CD4-positive, alpha-beta T cell (primary cell): ENCODE measurements at regions not wholly inside any gene's neighbourhood (a gene's known extent, or its start where the extent isn't known, plus 50 kb on each side); places are given as distances from the start of the nearest gene placed in this dataset.

ENCODE experiments used
- ATAC-seq: fragments of 200-7000 bp; cut with Tn5 transposase; one replicate; pipeline ENCODE4 v1.10.0; 2022; ENCODE audit warnings: mild to moderate bottlenecking; ENCODE audit not compliant: poor library complexity
- CTCF ChIA-PET: fragments of 350-600 bp; sonication (Branson Sonifier 250); formaldehyde crosslinking; loops from one replicate; lab custom pipeline; 2021; ENCODE audit warnings: antibody characterized with exemption, inconsistent platforms; lab: Charles Lee
- POLR2A ChIA-PET: fragments of 350-600 bp; sonication (Branson Sonifier 250); formaldehyde crosslinking; loops from one replicate; lab custom pipeline; 2021; ENCODE audit warnings: antibody characterized with exemption, inconsistent platforms; lab: Charles Lee
- DNase-seq, 14 experiments: peaks; one replicate each; pipeline ENCODE4 v3.0.0-alpha.2; 2013 to 2020; ENCODE audit warnings: mixed read lengths in 2 of 14
- H3K27ac ChIP-seq, 2 donors: one replicate each; pipeline versions ENCODE4 v1.5.1 to v1.7.0; 2013; ENCODE audit warnings: low read length in 2 of 2, low read depth in 1 of 2, mild to moderate bottlenecking in 1 of 2
- H3K27me3 ChIP-seq, 2 experiments: 1 replicate in 1 of 2; 2 replicates in 1 of 2; pipeline versions ENCODE4 v1.6.1 to v1.7.0; 2013; ENCODE audit warnings: low read length in 2 of 2, control low read depth in 1 of 2, mild to moderate bottlenecking in 1 of 2, moderate library complexity in 1 of 2; ENCODE audit not compliant: insufficient read depth in 2 of 2, control insufficient read depth in 1 of 2
- H3K36me3 ChIP-seq: one replicate; pipeline ENCODE4 v1.6.1; 2013; ENCODE audit warnings: low read length, control low read depth; ENCODE audit not compliant: insufficient read depth
- H3K4me1 ChIP-seq: one replicate; pipeline ENCODE4 v1.6.1; 2013; ENCODE audit warnings: low read length, control low read depth; ENCODE audit not compliant: insufficient read depth
- H3K4me3 ChIP-seq: one replicate; pipeline ENCODE4 v1.5.1; 2013; ENCODE audit warnings: mild to moderate bottlenecking, low read length, moderate library complexity
- H3K9me3 ChIP-seq, 2 experiments: 1 replicate in 1 of 2; 2 replicates in 1 of 2; pipeline versions ENCODE4 v1.6.1 to v1.7.0; 2013; ENCODE audit warnings: low read length in 2 of 2, mild to moderate bottlenecking in 2 of 2, control low read depth in 1 of 2, moderate library complexity in 1 of 2; ENCODE audit not compliant: control insufficient read depth in 1 of 2, insufficient read depth in 1 of 2
- H3K27ac Mint-ChIP-seq: one replicate; pipeline ENCODE4 v1.8.0; 2020; ENCODE audit warnings: mixed read lengths
- H3K27me3 Mint-ChIP-seq: one replicate; pipeline ENCODE4 v1.8.0; 2021; ENCODE audit warnings: mixed read lengths
- H3K36me3 Mint-ChIP-seq: one replicate; pipeline ENCODE4 v1.8.0; 2021; ENCODE audit warnings: low read depth, mixed read lengths
- H3K4me1 Mint-ChIP-seq: one replicate; pipeline ENCODE4 v1.8.0; 2021; ENCODE audit warnings: low read depth, mixed read lengths
- H3K4me3 Mint-ChIP-seq: one replicate; pipeline ENCODE4 v1.8.0; 2020; ENCODE audit warnings: mild to moderate bottlenecking, mixed read lengths
- H3K9me3 Mint-ChIP-seq: one replicate; pipeline ENCODE4 v1.8.0; 2020; ENCODE audit warnings: mixed read lengths
- intact Hi-C, 2 experiments: fragments of 100-400 bp; cut with DNase I in 1 of 2; cut with micrococcal nuclease in 1 of 2; formaldehyde crosslinking; loops; one replicate each; pipeline versions ENCODE4 v1.15.1 to v1.9.0; 2023 to 2025; cut with DNase I, micrococcal nuclease
- TF ChIP-seq, protein P1 (sequence below): fragments of 200-600 bp; IDR thresholded peaks from one replicate; pipeline ENCODE4 v1.8.0; 2022; ENCODE audit warnings: antibody characterized with exemption, mild to moderate bottlenecking

- DNase-seq, result no peak
- H3K27ac ChIP-seq, result no peak overlapping the region
- no peak overlapping the region for H3K4me3 ChIP-seq
- ChIA-PET POLR2A (no interaction called here), CTCF (no interaction called here)
- no peaks in the 10 kb centered on the region for H3K27me3 ChIP-seq
- Mint-ChIP-seq H3K36me3 (no peaks in the 10 kb centered on the region), H3K27ac (no peak overlapping the region), H3K4me3 (no peak overlapping the region), H3K27me3 (no peaks in the 10 kb centered on the region), H3K4me1 (no peaks in the 10 kb centered on the region), H3K9me3 (no peaks in the 10 kb centered on the region)
- intact Hi-C loops, result no loop called here
- peaks cover 0 to 4% of the 10 kb centered on the region in 2 experiments for H3K9me3 ChIP-seq
- no peaks in the 10 kb centered on the region for H3K4me1 ChIP-seq
- ATAC-seq, result no peak
- TF ChIP-seq, protein P1, sequence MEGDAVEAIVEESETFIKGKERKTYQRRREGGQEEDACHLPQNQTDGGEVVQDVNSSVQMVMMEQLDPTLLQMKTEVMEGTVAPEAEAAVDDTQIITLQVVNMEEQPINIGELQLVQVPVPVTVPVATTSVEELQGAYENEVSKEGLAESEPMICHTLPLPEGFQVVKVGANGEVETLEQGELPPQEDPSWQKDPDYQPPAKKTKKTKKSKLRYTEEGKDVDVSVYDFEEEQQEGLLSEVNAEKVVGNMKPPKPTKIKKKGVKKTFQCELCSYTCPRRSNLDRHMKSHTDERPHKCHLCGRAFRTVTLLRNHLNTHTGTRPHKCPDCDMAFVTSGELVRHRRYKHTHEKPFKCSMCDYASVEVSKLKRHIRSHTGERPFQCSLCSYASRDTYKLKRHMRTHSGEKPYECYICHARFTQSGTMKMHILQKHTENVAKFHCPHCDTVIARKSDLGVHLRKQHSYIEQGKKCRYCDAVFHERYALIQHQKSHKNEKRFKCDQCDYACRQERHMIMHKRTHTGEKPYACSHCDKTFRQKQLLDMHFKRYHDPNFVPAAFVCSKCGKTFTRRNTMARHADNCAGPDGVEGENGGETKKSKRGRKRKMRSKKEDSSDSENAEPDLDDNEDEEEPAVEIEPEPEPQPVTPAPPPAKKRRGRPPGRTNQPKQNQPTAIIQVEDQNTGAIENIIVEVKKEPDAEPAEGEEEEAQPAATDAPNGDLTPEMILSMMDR, result no peak
- no peaks in the 10 kb centered on the region for H3K36me3 ChIP-seq
These were observed 215.1 kb downstream of the SOX4 start for GRCh38 chr6:21808551-21809242.

DNA sequence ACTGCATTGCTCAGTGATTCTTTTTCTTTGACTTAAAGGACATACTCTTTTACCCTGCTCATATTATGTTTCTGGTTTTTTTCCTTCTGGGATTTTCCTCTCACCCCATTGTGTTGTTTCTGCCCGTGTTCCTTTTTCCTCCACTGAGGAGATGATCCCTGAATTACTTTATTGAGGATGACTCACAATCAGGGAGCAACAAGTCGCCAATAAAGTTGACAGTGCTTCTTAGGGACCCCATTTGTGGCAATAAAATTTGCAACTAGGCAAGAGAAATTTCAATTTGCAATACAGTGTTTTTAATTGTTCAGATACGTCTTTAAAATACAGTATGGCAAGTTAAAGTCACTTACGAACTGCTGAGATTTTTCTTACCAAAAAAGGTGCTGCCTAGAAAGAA lies 217.9 kb downstream of the SOX4 start:
- H3K9me3 Mint-ChIP-seq, result no peaks in the 10 kb centered on the region
- no peaks in the 10 kb centered on the region for H3K27me3 Mint-ChIP-seq
- H3K27ac Mint-ChIP-seq, result no peak overlapping the region
- intact Hi-C loops, result no loop called here
- peaks cover 0 to 8% of the 10 kb centered on the region in 2 experiments for H3K9me3 ChIP-seq
- ChIA-PET CTCF (no interaction called here), POLR2A (no interaction called here)
- no peak overlapping the region for H3K4me3 ChIP-seq
- TF ChIP-seq, protein P1, result no peak
- H3K27ac ChIP-seq, result no peak overlapping the region
- no peak overlapping the region for H3K4me3 Mint-ChIP-seq
- no peaks in the 10 kb centered on the region for H3K4me1 Mint-ChIP-seq
- no peaks in the 10 kb centered on the region for H3K27me3 ChIP-seq
- H3K36me3 ChIP-seq, result no peaks in the 10 kb centered on the region
- ATAC-seq (no peak), DNase-seq (no peak)
- H3K36me3 Mint-ChIP-seq, result no peaks in the 10 kb centered on the region
- no peaks in the 10 kb centered on the region for H3K4me1 ChIP-seq

DNA sequence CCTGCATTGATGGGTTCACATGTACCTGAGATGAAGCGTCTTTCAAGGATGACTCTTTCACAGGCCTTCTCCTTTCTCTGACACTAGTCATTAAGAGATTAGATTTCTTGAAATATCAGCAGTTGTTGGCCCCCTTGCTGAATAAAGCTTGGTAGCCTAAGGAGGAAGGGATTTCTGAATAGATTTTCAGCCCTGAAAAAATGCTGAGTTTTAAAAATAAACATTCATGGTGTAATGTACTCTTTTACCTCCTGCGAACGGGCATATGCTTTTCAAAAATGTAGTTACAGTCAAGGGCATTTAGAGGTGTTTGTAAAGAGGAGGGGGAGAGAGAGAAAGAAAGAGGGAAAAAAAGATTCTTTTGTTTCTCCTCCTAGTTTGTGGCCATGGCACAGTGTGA lies 222.7 kb downstream of the SOX4 start:
- no peak overlapping the region for H3K4me3 Mint-ChIP-seq
- intact Hi-C loops, result no loop called here
- ATAC-seq (no peak), DNase-seq (no peak)
- H3K27me3 Mint-ChIP-seq, result no peaks in the 10 kb centered on the region
- no peaks in the 10 kb centered on the region for H3K9me3 Mint-ChIP-seq
- H3K4me1 Mint-ChIP-seq, result no peaks in the 10 kb centered on the region
- no peak overlapping the region for H3K27ac ChIP-seq
- H3K36me3 Mint-ChIP-seq, result no peaks in the 10 kb centered on the region
- no peaks in the 10 kb centered on the region for H3K36me3 ChIP-seq
- no peak overlapping the region for H3K4me3 ChIP-seq
- H3K4me1 ChIP-seq, result no peaks in the 10 kb centered on the region
- CTCF ChIA-PET, result no interaction called here
- no peak overlapping the region for H3K27ac Mint-ChIP-seq
- TF ChIP-seq, protein P1, result no peak
- peaks cover 0 to 4% of the 10 kb centered on the region in 2 experiments for H3K9me3 ChIP-seq
- POLR2A ChIA-PET, result no interaction called here
- H3K27me3 ChIP-seq, result no peaks in the 10 kb centered on the region
